ENCODE measurements at regions not wholly inside any gene's neighbourhood (a gene's known extent, or its start where the extent isn't known, plus 50 kb on each side); places are given as distances from the start of the nearest gene placed in this dataset.

DNA sequence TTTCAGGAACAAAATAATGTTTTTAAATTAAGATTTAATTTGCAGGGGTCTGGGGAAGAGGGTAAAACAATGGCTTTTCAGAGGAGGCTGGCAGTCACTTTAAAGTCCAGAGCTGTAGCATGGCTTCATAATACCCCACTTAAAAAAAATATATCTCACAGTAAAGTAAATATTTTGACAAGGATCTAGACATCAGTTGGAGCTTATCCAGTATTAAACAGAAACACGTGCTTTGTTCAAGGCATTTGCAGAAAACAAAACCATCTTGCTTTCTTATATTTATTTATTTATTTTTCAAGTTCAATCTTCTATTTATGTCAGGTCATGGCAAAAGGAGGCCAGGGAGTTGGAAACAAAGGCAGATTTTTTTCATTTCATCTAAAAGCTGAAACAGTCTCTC is 53.3 kb upstream of the PRL start:
- TF ChIP-seq, protein P1, sequence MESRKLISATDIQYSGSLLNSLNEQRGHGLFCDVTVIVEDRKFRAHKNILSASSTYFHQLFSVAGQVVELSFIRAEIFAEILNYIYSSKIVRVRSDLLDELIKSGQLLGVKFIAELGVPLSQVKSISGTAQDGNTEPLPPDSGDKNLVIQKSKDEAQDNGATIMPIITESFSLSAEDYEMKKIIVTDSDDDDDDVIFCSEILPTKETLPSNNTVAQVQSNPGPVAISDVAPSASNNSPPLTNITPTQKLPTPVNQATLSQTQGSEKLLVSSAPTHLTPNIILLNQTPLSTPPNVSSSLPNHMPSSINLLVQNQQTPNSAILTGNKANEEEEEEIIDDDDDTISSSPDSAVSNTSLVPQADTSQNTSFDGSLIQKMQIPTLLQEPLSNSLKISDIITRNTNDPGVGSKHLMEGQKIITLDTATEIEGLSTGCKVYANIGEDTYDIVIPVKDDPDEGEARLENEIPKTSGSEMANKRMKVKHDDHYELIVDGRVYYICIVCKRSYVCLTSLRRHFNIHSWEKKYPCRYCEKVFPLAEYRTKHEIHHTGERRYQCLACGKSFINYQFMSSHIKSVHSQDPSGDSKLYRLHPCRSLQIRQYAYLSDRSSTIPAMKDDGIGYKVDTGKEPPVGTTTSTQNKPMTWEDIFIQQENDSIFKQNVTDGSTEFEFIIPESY (IDR thresholded peaks at IDR 0.05; ENCODE audit: borderline replicate concordance, low read depth) = no peak
- TF ChIP-seq, protein P2, sequence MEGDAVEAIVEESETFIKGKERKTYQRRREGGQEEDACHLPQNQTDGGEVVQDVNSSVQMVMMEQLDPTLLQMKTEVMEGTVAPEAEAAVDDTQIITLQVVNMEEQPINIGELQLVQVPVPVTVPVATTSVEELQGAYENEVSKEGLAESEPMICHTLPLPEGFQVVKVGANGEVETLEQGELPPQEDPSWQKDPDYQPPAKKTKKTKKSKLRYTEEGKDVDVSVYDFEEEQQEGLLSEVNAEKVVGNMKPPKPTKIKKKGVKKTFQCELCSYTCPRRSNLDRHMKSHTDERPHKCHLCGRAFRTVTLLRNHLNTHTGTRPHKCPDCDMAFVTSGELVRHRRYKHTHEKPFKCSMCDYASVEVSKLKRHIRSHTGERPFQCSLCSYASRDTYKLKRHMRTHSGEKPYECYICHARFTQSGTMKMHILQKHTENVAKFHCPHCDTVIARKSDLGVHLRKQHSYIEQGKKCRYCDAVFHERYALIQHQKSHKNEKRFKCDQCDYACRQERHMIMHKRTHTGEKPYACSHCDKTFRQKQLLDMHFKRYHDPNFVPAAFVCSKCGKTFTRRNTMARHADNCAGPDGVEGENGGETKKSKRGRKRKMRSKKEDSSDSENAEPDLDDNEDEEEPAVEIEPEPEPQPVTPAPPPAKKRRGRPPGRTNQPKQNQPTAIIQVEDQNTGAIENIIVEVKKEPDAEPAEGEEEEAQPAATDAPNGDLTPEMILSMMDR (IDR thresholded peaks at IDR 0.05) = no peak
- TF ChIP-seq EZH2phosphoT487 (IDR thresholded peaks at IDR 0.05; ENCODE audit: borderline replicate concordance, low read depth) (no peak), FOXM1 (IDR thresholded peaks at IDR 0.05; ENCODE audit: low read depth) (no peak), TEAD4 (IDR thresholded peaks at IDR 0.05; ENCODE audit: borderline replicate concordance, insufficient read depth) (no peak), RCOR1 (IDR thresholded peaks at IDR 0.05; ENCODE audit: low read length) (no peak), YY1 (IDR thresholded peaks at IDR 0.05; ENCODE audit: low read depth) (no peak), TCF12 (IDR thresholded peaks at IDR 0.05) (no peak), TAF1 (IDR thresholded peaks at IDR 0.05; ENCODE audit: borderline replicate concordance, low read depth, low read length) (no peak)
